GM12874 (cell line): ENCODE measurements at regions not wholly inside any gene's neighbourhood (a gene's known extent, or its start where the extent isn't known, plus 50 kb on each side); places are given as distances from the start of the nearest gene placed in this dataset.

ENCODE experiments used
- CTCF ChIP-seq: IDR thresholded peaks from 2 replicates; pipeline ENCODE4 v1.5.1; 2011; ENCODE audit warnings: low read depth, mild to moderate bottlenecking, control low read depth, low read length, moderate library complexity; ENCODE audit not compliant: insufficient read depth

- no peak for TF ChIP-seq CTCF
Measured at GRCh38 chr15:47412136-47412535, 305.2 kb upstream of the SEMA6D start.

DNA sequence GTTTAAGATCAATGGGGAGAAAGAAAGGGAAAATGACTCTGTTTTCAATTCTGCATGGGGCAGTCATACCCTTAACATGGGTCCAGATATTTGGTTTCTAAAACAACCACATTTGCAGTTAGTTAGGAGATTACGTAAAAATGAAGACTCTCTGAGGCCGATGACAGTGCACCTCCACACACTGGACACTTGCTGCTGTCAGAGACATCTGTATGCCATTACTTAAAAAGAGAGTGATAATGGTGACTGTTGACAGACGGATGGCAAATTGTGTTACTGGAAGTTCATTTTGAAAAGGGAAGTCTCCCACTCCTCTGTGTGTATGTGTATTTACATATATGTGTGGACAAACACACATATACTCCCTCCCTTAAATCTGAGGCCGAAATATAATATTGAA is 304.5 kb upstream of the SEMA6D start:
- no peak for TF ChIP-seq CTCF

DNA sequence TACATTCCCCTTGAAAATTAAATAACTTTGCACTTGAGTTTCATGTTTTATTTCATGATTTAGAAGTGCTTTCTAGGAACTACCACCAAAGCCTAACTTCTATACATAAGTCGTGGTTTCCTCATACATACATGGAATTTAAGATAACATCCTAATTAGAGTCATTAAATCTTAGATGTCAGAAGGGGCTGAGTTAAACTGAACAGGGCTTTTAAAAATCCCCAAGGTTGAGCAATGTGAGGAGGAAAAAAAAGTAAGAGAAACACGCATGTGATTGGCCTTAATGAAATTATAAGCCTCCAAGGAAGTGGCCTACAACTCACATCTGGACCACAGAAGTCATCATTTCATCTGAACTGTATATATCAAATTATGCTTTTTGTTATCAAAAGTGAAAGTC is 303.1 kb upstream of the SEMA6D start:
- TF ChIP-seq CTCF = no peak

DNA sequence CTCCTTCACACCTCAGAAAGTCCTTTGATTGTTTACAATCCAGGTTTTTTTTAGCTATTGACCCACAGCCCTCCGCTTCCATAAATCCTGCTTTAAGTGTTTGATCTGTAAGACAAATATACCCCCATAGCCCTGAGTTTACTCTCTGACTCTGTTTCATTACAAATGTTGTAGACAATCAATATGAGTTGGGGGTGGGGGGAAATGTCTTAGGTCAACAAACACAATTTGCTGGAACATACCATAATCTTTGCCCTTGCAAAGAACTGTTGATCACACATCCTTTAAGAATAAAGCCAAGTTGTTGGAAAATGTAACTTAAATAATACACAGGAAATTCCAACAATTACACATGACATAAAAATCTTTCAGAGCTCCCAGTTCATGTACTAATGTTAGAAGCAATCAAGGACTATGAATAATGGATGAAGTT is 301.8 kb upstream of the SEMA6D start:
- TF ChIP-seq CTCF = no peak

- no peak for TF ChIP-seq CTCF
Measured at GRCh38 chr15:47422881-47423665, 294.2 kb upstream of the SEMA6D start.

DNA sequence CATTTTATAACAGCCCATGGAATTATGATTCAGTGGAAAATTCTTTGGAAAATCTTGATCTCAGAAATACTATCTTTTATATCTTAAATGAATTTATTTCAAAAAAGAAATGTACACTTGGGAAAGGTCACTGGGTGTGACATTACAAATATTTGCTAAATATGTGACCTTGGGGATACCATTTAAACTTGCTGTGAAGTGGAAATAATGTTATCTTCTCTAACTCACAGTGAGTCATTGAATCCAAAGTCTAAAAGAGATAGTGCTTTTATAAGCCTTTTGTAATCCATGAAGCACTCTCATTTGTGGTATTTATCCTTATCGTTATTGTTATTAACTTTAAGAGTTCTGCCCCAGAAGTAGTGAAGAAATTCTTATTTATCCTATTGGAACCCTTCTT is 289.8 kb upstream of the SEMA6D start:
- TF ChIP-seq CTCF = no peak

- TF ChIP-seq CTCF = no peak
Measured at GRCh38 chr15:47429376-47429775, 287.9 kb upstream of the SEMA6D start.
